Nephron (organoid): ENCODE measurements at regions not wholly inside any gene's neighbourhood (a gene's known extent, or its start where the extent isn't known, plus 50 kb on each side); places are given as distances from the start of the nearest gene placed in this dataset.
"Not testable (repeated sequence)": the region's sequence is repeated elsewhere in the genome, so short reads cannot be mapped to it uniquely, and the experiment has no call there.

Experiments
- H3K27ac Mint-ChIP-seq, 3 experiments: 2 replicates each; pipeline ENCODE4 v1.8.0; 2020; ENCODE audit warnings: mixed read lengths in 3 of 3, mild to moderate bottlenecking in 2 of 3, moderate library complexity in 1 of 3
- H3K27me3 Mint-ChIP-seq: 2 replicates; pipeline ENCODE4 v1.8.0; 2021; ENCODE audit warnings: low read depth, mild to moderate bottlenecking, moderate library complexity, mixed read lengths
- H3K36me3 Mint-ChIP-seq: 2 replicates; pipeline ENCODE4 v1.8.0; 2020; ENCODE audit warnings: low read depth, mixed read lengths
- H3K4me1 Mint-ChIP-seq: 2 replicates; pipeline ENCODE4 v1.8.0; 2020; ENCODE audit warnings: mixed read lengths
- H3K4me3 Mint-ChIP-seq, 3 experiments: 2 replicates each; pipeline ENCODE4 v1.8.0; 2020; ENCODE audit warnings: mild to moderate bottlenecking in 3 of 3, mixed read lengths in 3 of 3, moderate library complexity in 2 of 3
- H3K9me3 Mint-ChIP-seq: 2 replicates; pipeline ENCODE4 v1.8.0; 2020; ENCODE audit warnings: mixed read lengths
- CTCF ChIP-seq, 3 experiments: fragments of 200-600 bp; sonication (generic); IDR thresholded peaks; one replicate each; pipeline ENCODE4 v1.5.0; 2021; ENCODE audit warnings: antibody characterized with exemption in 3 of 3; ENCODE audit not compliant: unreplicated experiment in 3 of 3

- no peak for TF ChIP-seq CTCF (IDR thresholded peaks at IDR 0.05; ENCODE audit: unreplicated experiment in 3 of 3)
- peaks cover 30% of the 10 kb centered on the region for H3K9me3 Mint-ChIP-seq
- no peaks in the 10 kb centered on the region for H3K4me1 Mint-ChIP-seq
- H3K36me3 Mint-ChIP-seq: no peaks in the 10 kb centered on the region
- H3K27ac Mint-ChIP-seq: no peak overlapping the region
- H3K27me3 Mint-ChIP-seq: peaks cover 7% of the 10 kb centered on the region
- no peak overlapping the region for H3K4me3 Mint-ChIP-seq
Measured at GRCh38 chr5:40353442-40353841, 326.3 kb upstream of the PTGER4 start.

- Mint-ChIP-seq H3K27ac (no peak overlapping the region), H3K4me3 (no peak overlapping the region), H3K27me3 (no peaks in the 10 kb centered on the region), H3K4me1 (no peaks in the 10 kb centered on the region), H3K36me3 (no peaks in the 10 kb centered on the region), H3K9me3 (peaks cover 36% of the 10 kb centered on the region)
- no peak for TF ChIP-seq CTCF (IDR thresholded peaks at IDR 0.05; ENCODE audit: unreplicated experiment in 3 of 3)
Measured at GRCh38 chr5:40347981-40348725, 331.6 kb upstream of the PTGER4 start.

- Mint-ChIP-seq H3K27ac (no peak overlapping the region), H3K27me3 (no peaks in the 10 kb centered on the region), H3K36me3 (no peaks in the 10 kb centered on the region), H3K4me1 (no peaks in the 10 kb centered on the region), H3K4me3 (no peak overlapping the region), H3K9me3 (peaks cover 30% of the 10 kb centered on the region)
- no peak for TF ChIP-seq CTCF (IDR thresholded peaks at IDR 0.05; ENCODE audit: unreplicated experiment in 3 of 3)
Measured at GRCh38 chr5:40346901-40347300, 332.8 kb upstream of the PTGER4 start.

- H3K27ac Mint-ChIP-seq, H3K4me3 Mint-ChIP-seq, H3K27me3 Mint-ChIP-seq, H3K36me3 Mint-ChIP-seq, H3K4me1 Mint-ChIP-seq: not testable (repeated sequence)
- peaks cover 11% of the 10 kb centered on the region for H3K9me3 Mint-ChIP-seq
Measured at GRCh38 chr5:40338434-40338833, 341.3 kb upstream of the PTGER4 start.

- no peak overlapping the region for H3K27ac Mint-ChIP-seq
- no peaks in the 10 kb centered on the region for H3K27me3 Mint-ChIP-seq
- H3K36me3 Mint-ChIP-seq: no peaks in the 10 kb centered on the region
- H3K4me3 Mint-ChIP-seq: no peak overlapping the region
- TF ChIP-seq CTCF (IDR thresholded peaks at IDR 0.05; ENCODE audit: unreplicated experiment in 3 of 3): no peak
- peaks cover 5% of the 10 kb centered on the region for H3K9me3 Mint-ChIP-seq
- no peaks in the 10 kb centered on the region for H3K4me1 Mint-ChIP-seq
Measured at GRCh38 chr5:40334242-40334635, 345.5 kb upstream of the PTGER4 start.

- Mint-ChIP-seq H3K4me3 (no peak overlapping the region), H3K36me3 (no peaks in the 10 kb centered on the region), H3K4me1 (no peaks in the 10 kb centered on the region), H3K27ac (no peak overlapping the region), H3K9me3 (peaks cover 4% of the 10 kb centered on the region), H3K27me3 (no peaks in the 10 kb centered on the region)
- TF ChIP-seq CTCF (IDR thresholded peaks at IDR 0.05; ENCODE audit: unreplicated experiment in 3 of 3): no peak
Measured at GRCh38 chr5:40333459-40334241, 346.1 kb upstream of the PTGER4 start.
